Cardiac septum (tissue), 1 donor: ENCODE measurements at regions not wholly inside any gene's neighbourhood (a gene's known extent, or its start where the extent isn't known, plus 50 kb on each side); places are given as distances from the start of the nearest gene placed in this dataset.
A peak's percentile ranks its signal among the peaks of the same experiment; 100 is the strongest.

Experiments used
- DNase-seq: peaks from one replicate; pipeline ENCODE4 v3.0.0-alpha.2; 2020; ENCODE audit warnings: low spot score
- intact Hi-C: fragments of 100-400 bp; cut with DNase I; formaldehyde crosslinking; loops from one replicate; pipeline ENCODE4 v1.14.0; 2022
- donor health status: DM: no; HTN: no; CAD: no.

- no peak for DNase-seq
- intact Hi-C loops = no loop called here
These were observed 66.9 kb upstream of the CLDN10 start for GRCh38 chr13:95485518-95486144.

DNA sequence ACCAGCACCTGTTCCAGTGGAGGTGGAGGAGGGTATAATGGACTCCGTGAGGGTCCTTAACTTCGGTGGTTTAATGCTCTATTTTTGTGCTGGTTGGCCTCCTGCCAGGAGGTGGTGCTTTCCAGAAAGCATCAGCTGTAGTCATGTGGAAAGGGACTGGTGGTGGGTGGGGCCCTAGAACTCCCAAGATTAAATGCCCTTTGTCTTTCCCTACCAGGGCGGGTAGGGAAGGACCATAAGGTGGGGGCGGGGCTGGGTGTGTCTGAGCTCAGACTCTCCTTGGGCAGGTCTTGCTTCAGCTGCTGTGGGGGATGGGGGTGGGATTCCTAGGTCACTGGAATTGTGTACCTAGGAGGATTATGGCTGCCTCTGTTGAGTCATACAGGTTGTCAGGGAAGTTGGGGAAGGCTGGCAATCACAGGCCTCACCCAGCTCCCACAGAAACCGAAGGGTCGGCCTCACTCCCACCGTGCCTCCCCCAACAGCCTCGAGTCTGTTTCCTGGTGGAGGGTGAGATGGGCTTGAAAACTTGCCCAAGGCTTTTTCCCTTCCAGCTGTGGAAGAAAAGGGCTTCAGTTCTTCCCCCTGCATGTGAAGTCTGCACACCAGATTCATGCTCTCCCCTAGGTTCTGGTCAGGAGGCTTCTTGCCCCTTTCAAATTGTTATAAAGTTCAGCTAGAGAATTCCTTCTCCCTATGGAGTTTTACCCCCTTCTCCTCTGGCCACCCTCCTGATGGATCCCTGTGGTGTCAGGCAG is 60.3 kb upstream of the CLDN10 start:
- intact Hi-C loops = no loop called here
- no peak for DNase-seq

GRCh38 chr13:95494082-95494681 is 58.3 kb upstream of the CLDN10 start:
- DNase-seq = no peak
- intact Hi-C loops = no loop called here

GRCh38 chr13:95496485-95496884 is 56.0 kb upstream of the CLDN10 start:
- no peak for DNase-seq
- intact Hi-C loops = loop anchor here (5.0 kb wide), 1 partner anchor 46 kb away; no protein-coding TSS in a partner anchor

- intact Hi-C loops = loop anchor here (5.0 kb wide), 1 partner anchor 45 kb away; no protein-coding TSS in a partner anchor
- peak; percentile 81 for DNase-seq
These were observed 55.1 kb upstream of the CLDN10 start for GRCh38 chr13:95497381-95497807.

GRCh38 chr13:95498886-95499285 is 53.6 kb upstream of the CLDN10 start:
- DNase-seq = no peak
- intact Hi-C loops = loop anchor here (5.0 kb wide), 1 partner anchor 43 kb away; no protein-coding TSS in a partner anchor

DNA sequence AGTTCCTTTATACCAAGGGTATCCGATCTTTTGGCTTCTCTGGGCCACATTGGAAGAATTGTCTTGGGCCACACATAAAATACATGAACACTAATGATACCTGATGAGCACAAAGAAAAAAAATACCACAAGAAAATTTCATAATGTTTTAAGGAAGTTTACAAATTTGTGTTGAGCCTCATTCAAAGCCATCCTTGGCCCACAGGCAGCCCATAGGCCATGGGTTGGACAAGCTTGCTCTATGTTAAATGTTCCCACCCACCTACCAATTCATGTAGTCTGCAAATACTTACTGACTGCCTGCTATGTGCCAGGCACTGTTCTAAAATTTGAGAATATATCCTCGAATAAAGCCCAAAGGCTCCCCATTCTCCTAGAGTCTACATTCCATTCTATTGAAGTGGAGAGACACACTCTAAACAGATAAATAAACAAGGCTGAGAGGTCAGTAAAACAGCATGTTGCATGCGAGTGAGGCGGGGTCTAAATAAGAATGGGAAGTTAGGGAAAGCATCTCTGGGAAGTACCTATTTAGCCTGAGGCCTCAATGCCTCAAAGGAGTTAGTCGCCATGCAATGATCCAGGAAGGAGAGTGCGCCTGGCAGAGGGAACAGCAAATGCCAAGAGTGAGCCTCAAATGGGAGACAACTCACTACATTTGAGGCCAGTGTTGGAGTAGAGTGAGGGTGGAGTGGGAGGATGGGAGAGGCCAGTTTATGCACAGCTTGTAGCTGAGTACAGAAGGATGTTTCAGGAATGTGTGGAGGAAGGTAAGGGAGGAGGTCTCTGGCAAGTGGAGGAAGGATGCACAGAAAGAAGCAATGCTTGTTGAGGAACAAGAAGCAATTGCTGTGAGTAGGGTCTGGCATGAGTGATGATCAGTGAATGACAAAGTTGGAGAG is 52.5 kb upstream of the CLDN10 start:
- intact Hi-C loops = loop anchor here (5.0 kb wide), 1 partner anchor 42 kb away; no protein-coding TSS in a partner anchor

GRCh38 chr13:95502216-95502615 is 50.3 kb upstream of the CLDN10 start:
- intact Hi-C loops = no loop called here
- DNase-seq = no peak

More for the DNA sequence above, 52.5 kb upstream of the CLDN10 start:
- no peak for DNase-seq
